ENCODE measurements at regions not wholly inside any gene's neighbourhood (a gene's known extent, or its start where the extent isn't known, plus 50 kb on each side); places are given as distances from the start of the nearest gene placed in this dataset.

- BruUV-seq (replicated peaks), result no TSS peak
- Histone ChIP-seq H3K27me3 (replicated peaks in 1 of 2; ENCODE audit: control insufficient read depth in 2 of 2, insufficient read depth in 2 of 2, low read length in 1 of 2) (no peaks in the 10 kb centered on the region), H3K27ac (ENCODE audit: control insufficient read depth, insufficient read depth) (no peak overlapping the region), H4K20me1 (ENCODE audit: control insufficient read depth, insufficient read depth) (no peaks in the 10 kb centered on the region), H3K4me3 (no peak overlapping the region), H3K36me3 (ENCODE audit: control insufficient read depth in 2 of 2, insufficient read depth in 2 of 2, low read length in 1 of 2) (no peaks in the 10 kb centered on the region), H3K9ac (ENCODE audit: control insufficient read depth, insufficient read depth, low read length) (no peak overlapping the region), H3K79me2 (ENCODE audit: control insufficient read depth, insufficient read depth, low read length) (no peaks in the 10 kb centered on the region), H3K9me3 (replicated peaks; ENCODE audit: control insufficient read depth, insufficient read depth, low read length) (peaks cover 2% of the 10 kb centered on the region; the same call in 2 of the 3 replicates), H3K4me1 (ENCODE audit: control insufficient read depth, insufficient read depth, low read length) (no peaks in the 10 kb centered on the region), H3K4me2 (ENCODE audit: control insufficient read depth, insufficient read depth) (no peak overlapping the region), H2AFZ (ENCODE audit: control insufficient read depth, low read depth, low read length) (no peak overlapping the region)
- intact Hi-C loops (cut with micrococcal nuclease; ENCODE audit: unreplicated experiment) (no loop called here), in situ Hi-C loops (cut with MboI) (loop anchor here (10.0 kb wide), 1 partner anchor 595 kb away; no protein-coding TSS in a partner anchor)
- CTCF ChIA-PET, result interaction anchor here (1.8 kb wide), 1 partner anchor 9 kb away, joined by 6 read pairs; no protein-coding TSS in a partner anchor
- no peak for FAIRE-seq
- DNase-seq (ENCODE audit: low read depth, low spot score), result no peak
- 2% methylated on average over 4 of the region's 4 CpGs for WGBS (ENCODE audit: insufficient coverage, insufficient replicate concordance, low lambda C conversion rate, missing lambda C conversion rate)
- POLR2A ChIA-PET, result no interaction called here
- no peak for ATAC-seq
- SMC1A ChIA-PET (ENCODE audit: uncharacterized antibody, unreplicated experiment), result interaction anchor here (1.0 kb wide), 1 partner anchor 9 kb away, joined by 3 read pairs; no protein-coding TSS in a partner anchor
- RAD21 ChIA-PET (ENCODE audit: unreplicated experiment), result no interaction called here
- TF ChIP-seq E4F1 (IDR thresholded peaks at IDR 0.05; ENCODE audit: borderline replicate concordance, partially characterized antibody) (no peak), MYC (IDR thresholded peaks at IDR 0.05; ENCODE audit: insufficient read depth, insufficient read length, insufficient replicate concordance, low read length, severe bottlenecking) (no peak), NFYA (IDR thresholded peaks at IDR 0.05; ENCODE audit: borderline replicate concordance, low read depth, low read length) (no peak), IRF5 (IDR thresholded peaks at IDR 0.05; ENCODE audit: borderline replicate concordance) (no peak), RAD21 (IDR thresholded peaks at IDR 0.05; ENCODE audit: insufficient read depth, low read depth, low read length) (no peak), POLR2AphosphoS5 (IDR thresholded peaks at IDR 0.05; ENCODE audit: low read length) (no peak), CBFB (IDR thresholded peaks at IDR 0.05; ENCODE audit: low read depth) (no peak), FOXK2 (IDR thresholded peaks at IDR 0.05) (no peak), PML (IDR thresholded peaks at IDR 0.05; ENCODE audit: low read length) (no peak), STAT3 (IDR thresholded peaks at IDR 0.05; ENCODE audit: low read depth, low read length) (no peak), ESRRA (IDR thresholded peaks at IDR 0.05; ENCODE audit: low read length) (no peak), SUZ12 (IDR thresholded peaks at IDR 0.05; ENCODE audit: unreplicated experiment) (no peak), HDAC6 (IDR thresholded peaks at IDR 0.05; ENCODE audit: unreplicated experiment) (no peak), BCL3 (IDR thresholded peaks at IDR 0.05; ENCODE audit: borderline replicate concordance, insufficient read depth, low read depth, low read length, poor library complexity, severe bottlenecking) (no peak), ZNF274 (IDR thresholded peaks at IDR 0.05; ENCODE audit: insufficient read depth, insufficient read length) (no peak), PRDM15 (CRISPR knock-in tag; IDR thresholded peaks at IDR 0.05) (no peak)
Observed at GRCh38 chr1:29839726-29840125, 603.4 kb downstream of the PTPRU start.
